GM18858 (cell line): ENCODE measurements at regions not wholly inside any gene's neighbourhood (a gene's known extent, or its start where the extent isn't known, plus 50 kb on each side); places are given as distances from the start of the nearest gene placed in this dataset.
"Not testable (repeated sequence)": the region's sequence is repeated elsewhere in the genome, so short reads cannot be mapped to it uniquely, and the experiment has no call there.

ENCODE experiments used
- ATAC-seq: cut with Tn5 transposase; IDR thresholded peaks from one replicate; pipeline ENCODE4 v1.9.1; 2021; ENCODE audit not compliant: unreplicated experiment

DNA sequence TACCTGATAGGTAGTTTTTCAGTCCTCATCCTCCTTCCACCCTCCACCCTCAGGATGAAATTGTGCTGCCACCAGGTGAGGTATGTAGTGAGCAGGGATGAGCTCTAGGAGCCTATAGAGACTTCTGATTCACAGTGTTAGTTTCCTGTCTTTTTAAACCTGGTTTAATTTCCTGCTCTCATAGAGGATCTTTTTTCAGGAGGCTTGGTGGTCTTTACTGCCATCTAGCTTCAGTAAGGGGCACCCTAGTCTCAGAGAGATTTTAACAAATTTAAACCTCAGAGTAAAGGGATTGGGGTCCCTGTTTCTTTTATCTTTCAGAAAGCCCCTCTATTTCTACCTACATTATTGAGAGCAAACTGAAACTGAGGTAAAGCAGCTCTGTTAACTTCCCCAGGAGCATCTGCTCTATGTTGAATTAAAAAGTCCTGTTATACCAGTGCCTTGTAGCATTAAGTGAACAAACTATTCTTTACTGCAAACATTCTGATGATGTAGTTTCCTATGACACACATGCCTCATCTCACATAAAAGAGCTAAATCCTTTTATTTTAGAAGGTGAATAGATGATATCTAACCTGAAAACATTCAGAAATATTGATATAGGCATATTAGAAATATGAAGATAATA, 172.2 kb upstream of the DDHD1 start:
- ATAC-seq, result no peak

GRCh38 chr14:53316504-53316903, 163.4 kb upstream of the DDHD1 start:
- ATAC-seq, result no peak

GRCh38 chr14:53310412-53310811, 157.3 kb upstream of the DDHD1 start:
- peak; percentile 92 for ATAC-seq

DNA sequence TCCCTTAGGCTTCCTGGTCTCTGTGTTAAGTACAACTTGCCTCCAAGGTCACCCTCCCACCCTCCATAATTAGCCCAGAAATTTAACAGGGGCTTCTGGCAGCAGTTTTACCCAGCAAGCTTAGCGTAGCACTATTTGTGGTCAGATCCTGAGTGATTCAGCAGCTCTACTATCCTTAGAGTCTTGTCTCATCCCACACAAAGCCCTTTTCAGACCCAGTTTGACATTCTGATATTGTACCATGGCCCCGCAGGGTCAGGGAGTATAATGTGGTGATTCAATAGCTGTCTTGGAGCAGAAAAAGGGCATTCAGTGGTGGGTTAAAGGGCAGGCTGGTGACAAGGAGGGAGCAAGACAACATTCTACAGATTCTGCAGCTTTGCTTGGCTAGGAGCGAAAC, 153.8 kb upstream of the DDHD1 start:
- no peak for ATAC-seq

DNA sequence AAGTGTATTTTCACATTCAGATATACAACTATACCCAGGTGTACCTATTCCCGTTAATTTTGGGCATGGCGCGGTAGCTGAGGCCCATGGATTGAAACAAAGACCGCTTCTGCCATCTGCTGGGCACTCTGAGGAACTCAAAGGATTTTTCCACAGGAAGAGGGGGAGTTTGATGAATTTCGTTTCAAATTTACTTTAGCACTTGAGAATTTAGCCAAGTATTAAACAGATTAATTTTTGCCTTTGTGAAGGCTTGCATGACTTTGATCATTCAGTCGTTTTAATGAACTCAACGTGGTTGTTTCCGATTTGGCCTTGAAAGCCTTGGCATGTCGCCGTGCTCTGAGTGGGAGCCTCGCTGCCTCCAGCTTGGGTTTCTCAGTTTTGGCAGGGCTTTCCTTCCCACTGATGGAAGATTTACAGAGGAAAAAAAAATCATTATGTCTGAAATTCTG, 153.2 kb upstream of the DDHD1 start:
- ATAC-seq, result no peak

DNA sequence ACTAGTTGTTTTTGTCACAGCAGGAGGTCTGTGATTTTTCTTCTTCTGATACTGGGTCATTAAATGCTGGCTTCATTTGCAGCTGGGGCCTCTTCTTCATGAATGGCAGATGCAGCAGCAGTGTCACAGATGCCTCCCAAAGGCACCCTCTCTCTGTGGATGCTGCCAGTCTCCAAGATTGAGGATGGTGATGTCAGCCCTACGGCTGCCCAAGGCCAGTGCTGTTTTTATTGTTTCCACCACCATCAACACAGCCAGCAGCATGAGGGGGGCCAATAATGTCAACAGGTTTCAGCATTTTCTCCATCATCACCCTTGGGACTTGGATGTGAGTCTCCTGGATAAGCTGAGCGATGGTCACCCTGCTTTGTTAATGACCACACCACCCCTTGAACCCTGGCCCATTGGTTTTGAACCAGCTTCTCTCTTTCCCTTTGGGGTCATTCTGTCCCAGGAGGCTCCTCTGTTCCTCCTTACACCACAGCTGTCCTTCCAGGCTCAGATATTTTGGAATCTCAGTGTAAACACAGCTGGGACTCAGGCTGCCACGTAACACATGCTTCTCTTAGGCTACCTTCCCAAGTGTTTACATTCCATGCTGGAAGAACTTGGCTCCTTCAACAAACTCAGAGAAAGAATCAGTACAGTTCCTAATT, 151.7 kb upstream of the DDHD1 start:
- no peak for ATAC-seq

DNA sequence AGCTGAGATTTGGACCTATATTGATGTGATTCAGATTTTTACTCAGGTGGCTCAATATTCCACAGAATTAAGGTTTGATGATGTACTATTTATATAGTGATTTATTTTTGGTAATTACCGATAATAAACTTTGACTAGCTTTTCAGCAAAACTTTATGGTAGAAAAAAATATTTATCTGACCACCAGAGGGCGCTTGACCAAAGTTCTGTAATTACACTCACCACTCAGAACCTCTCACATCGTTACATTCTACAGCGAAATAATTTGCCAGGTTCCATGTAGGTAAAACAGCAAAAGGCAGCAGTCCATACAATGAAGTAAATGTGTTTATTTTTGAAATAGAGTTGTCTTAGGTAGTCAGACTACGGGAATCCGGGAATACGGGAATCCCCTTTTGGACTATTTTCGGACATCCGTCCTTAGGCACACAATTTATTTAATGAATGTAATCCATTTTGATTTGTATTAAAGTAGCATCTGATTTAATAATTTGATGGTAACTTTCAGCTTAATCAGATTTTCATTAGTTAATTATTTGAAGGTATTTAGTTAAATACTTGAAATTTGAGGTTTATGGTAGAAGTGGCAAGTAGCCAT, 143.0 kb upstream of the DDHD1 start:
- ATAC-seq, result no peak

GRCh38 chr14:53295372-53295771, 142.2 kb upstream of the DDHD1 start:
- ATAC-seq, result no peak

GRCh38 chr14:53286301-53286700, 133.2 kb upstream of the DDHD1 start:
- ATAC-seq, result no peak

DNA sequence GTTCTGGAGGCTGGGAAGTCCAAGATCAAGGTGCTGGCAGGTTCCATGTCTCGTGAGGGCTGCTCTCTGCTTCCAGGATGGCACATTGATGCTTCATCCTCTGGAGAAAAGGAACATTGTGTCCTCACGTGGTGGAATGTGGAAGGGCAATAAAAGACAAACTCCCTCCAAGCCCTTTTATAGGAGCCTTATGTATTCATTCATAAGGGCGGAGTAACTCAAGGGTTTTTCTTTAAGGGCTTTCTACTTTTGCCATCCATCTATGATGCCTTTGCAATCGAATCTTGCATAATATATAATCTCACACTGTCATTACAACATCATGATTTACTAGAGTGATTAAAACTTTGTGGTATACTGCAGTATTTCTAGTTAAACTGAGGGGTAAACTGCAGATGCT, 132.7 kb upstream of the DDHD1 start:
- no peak for ATAC-seq

DNA sequence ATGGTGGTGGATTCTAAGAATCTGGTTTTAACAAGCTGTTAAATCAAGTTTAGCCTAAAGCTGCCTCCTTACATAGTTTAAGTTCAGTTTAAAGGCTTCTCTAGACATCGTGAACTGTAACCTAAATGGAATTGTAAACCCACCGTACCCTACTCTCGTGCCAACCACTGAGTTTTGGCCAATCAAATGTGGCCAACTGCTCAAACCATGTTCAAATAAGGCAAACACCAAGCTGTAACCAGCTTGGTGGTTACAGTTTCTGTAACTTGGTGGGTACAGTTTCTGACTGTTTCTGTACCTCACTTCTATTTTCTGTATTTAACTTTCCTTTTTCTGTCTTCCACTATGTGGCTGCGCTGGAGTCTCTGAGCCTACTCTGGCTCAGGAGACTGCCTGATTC, 131.9 kb upstream of the DDHD1 start:
- no peak for ATAC-seq

DNA sequence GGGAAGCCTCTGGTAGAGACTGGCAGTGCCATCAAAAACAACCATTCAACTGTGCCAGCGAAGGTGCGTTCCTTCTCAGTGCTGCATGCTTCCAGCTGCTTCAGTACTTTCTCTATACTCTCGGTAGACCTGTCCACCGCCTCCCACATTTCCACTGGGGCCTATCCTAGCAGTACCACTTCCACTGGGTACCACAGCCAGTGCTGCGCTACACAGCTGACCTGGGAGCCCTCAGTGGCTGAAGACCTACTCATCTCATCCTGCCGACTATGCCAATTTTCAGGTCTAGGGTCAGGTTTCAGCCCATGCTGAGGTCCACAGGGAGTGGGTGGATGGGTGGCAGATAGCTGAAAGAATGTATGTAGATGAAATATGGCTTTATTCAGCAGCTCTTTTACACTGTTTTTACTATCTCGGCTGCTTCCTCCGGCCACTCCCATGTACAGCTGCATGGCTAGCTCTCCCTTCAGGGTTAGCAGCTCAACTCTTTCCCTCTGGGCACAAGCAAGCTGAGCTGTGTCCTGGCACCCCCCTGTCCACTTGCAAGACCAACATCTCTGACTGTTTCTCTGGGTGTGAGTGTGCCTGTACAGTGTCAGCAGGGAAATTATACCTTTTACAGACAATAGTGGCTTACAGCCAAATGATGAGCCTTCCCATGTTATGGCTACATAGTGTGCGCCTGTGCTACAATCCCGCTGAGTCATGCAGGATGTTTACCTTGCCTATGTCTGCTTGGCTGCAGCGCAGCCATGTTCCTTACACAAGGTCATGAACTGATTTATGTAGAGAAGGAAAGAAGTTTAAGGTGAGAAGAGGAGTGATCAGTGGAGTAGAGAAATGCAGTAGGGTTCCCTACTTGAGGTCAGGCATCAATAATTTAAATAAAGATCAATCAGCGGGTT, 125.7 kb upstream of the DDHD1 start:
- no peak for ATAC-seq

DNA sequence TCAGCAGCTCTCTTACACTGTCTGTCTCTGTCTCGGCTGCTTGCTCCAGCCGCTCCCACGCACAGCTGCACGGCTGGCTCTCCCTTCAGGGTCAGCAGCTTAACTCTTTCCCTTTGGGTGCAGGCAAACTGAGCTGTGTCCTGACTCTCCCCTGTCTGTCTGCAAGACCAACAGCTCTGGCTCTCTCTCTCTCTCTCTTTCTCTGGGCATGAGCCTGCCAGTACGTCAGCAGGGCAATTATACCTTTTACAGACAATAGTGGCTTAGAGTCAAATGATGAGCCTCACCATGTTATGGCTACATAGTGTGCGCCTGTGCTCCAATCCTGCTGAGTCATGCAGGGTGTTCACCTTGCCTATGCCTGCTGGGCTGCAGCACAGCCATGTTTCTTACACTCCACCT, 120.5 kb upstream of the DDHD1 start:
- ATAC-seq, result no peak

DNA sequence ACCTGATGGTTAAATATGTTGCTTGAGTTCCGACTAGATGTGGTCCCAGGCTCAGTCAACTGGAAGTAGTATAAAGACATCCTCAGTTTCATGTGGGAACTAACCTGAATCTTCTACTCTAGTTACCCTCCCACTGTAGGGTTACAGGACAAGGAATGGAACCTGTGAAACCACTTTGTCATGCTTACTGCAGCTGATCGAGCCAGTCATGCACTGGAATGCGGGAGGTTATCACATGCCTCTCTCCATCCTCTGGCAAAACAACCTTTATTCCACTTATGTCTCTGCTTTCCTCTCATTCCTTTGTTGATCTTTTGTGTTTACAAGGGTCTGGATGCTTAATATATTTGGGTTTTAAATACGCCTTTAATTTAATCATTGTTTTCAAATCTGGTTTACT, 111.9 kb upstream of the DDHD1 start:
- ATAC-seq, result no peak

- no peak for ATAC-seq
These were observed 107.8 kb upstream of the DDHD1 start for GRCh38 chr14:53260928-53261327.

DNA sequence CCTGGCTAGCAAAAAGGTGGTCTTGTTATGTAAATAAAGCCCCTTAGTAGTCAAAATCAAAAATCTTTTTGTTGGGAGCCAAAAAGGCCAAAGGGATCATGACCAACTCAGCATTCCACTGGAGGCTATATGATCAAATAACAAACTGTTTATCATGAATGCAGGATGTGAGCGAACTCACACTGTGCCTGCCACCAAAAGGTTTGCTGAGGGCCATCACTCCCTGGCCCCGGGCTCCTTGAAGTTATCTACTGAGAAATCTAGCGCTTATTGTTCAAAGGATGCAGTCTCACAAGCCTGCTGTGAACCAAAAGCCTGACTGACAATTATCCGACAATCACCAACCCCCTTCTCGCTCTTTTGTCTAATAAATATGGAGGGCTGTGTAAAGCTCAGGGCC, 107.2 kb upstream of the DDHD1 start:
- ATAC-seq, result no peak

DNA sequence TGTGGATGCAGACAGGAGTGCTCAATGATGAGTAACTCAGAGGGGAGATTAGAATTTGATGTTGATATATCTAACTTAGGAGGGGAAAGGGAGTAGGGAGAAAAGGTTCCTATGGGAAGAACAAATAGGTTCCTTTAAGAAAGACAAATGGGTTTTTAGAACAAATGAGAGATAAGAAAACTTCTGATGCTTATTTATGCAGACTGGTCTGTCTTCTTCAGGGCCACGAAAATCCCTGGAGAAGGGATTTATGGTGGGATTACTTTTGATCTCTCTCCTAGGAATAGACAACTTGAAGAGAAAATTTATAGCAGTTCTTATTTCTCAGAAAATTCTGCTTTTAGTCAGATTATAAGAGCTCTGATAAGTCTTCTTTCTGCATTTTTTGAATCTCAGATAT, 99.0 kb upstream of the DDHD1 start:
- no peak for ATAC-seq

DNA sequence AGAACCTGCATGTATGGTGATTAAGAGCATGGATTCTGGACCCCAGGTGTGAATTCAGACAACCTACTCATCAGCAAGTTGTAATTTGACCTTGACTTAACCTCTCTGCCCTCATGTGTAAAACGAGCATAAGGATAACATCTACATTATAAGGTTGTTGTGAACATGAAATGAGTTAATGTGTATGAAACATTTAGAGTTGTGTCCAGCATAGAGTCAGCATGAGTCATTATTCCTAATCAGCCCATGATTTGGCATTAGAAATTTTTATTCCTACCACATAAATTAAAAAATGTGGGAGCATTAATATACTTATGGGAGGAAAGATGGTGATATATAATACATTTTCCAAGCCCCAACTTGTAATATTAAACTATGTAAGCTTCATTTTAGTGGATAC, 95.9 kb upstream of the DDHD1 start:
- no peak for ATAC-seq

- ATAC-seq, result no peak
These were observed 94.7 kb upstream of the DDHD1 start for GRCh38 chr14:53247596-53248370.

DNA sequence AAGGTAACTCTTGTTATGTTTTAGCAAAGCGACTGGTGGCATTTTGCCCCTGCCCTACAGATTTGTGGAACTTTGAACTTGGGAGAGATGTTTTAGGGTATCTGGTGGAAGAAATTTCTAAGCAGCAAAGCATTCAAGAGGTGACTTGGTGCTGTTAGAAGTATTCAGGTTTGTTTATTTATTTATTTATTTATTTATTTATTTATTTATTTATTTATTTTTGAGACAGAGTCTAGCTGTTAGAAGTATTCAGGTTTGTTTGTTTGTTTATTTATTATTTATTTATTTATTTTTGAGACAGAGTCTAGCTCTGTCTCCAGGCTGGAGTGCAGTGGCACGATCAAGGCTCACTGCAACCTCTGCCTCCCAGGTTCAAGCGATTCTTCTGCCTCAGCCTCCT, 89.8 kb upstream of the DDHD1 start:
- not testable (repeated sequence) for ATAC-seq

GRCh38 chr14:53237488-53237887, 84.4 kb upstream of the DDHD1 start:
- ATAC-seq, result no peak
